AG08395 (cell line): ENCODE measurements at regions not wholly inside any gene's neighbourhood (a gene's known extent, or its start where the extent isn't known, plus 50 kb on each side); places are given as distances from the start of the nearest gene placed in this dataset.
"Not testable (repeated sequence)": the region's sequence is repeated elsewhere in the genome, so short reads cannot be mapped to it uniquely, and the experiment has no call there.

Experiments
- DNase-seq: peaks from one replicate; pipeline ENCODE4 v3.0.0; 2012; ENCODE audit warnings: mixed read lengths, low spot score

GRCh38 chr4:71841336-71841735, 57.5 kb upstream of the GC start:
- DNase-seq, result no peak

- DNase-seq, result no peak
These were observed 63.4 kb upstream of the GC start for GRCh38 chr4:71847300-71847699.

DNA sequence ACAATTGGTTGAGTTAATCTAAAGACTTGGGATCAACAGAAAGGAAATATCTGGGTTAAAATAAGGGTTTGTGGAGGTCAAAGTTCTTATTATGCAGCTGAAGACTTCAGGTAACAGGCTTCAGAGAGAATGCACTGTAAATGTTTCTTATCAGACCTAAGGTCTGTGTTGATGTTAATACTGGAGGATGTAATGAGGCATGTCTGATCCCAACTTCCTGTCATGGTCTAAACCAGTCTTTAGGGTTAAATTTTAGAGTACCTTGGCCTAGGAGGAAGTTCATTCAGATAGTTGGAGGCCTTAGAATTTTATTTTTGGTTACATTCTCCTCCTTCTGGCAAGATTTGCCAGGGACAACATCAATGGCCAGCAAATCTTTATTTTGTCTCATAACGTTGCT, 72.1 kb upstream of the GC start:
- no peak for DNase-seq

- DNase-seq, result no peak
These were observed 74.0 kb upstream of the GC start for GRCh38 chr4:71857713-71858451.

GRCh38 chr4:71860643-71861042, 76.8 kb upstream of the GC start:
- no peak for DNase-seq

- DNase-seq, result no peak
These were observed 78.4 kb upstream of the GC start for GRCh38 chr4:71862315-71862714.

- DNase-seq, result no peak
These were observed 79.6 kb upstream of the GC start for GRCh38 chr4:71863457-71863856.

DNA sequence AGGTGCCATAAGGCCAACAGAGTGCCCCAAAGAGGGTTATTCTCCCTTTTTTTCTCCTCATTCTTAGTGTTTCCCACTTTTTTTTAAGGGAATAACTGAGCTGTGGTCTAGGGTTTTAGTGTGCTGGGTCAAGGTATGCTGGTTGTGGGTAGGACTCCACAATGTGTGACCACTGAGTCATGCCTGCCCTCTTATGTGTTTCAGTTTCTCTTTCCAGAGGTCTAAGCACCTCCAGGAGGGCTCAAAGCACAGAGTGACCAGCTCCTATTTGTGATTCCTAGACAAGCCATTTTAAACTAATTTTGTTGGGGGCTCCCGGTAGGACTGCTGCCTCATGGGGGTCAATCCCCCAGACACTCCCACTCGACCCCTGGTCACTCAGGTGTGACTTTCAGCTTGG, 80.5 kb upstream of the GC start:
- no peak for DNase-seq

DNA sequence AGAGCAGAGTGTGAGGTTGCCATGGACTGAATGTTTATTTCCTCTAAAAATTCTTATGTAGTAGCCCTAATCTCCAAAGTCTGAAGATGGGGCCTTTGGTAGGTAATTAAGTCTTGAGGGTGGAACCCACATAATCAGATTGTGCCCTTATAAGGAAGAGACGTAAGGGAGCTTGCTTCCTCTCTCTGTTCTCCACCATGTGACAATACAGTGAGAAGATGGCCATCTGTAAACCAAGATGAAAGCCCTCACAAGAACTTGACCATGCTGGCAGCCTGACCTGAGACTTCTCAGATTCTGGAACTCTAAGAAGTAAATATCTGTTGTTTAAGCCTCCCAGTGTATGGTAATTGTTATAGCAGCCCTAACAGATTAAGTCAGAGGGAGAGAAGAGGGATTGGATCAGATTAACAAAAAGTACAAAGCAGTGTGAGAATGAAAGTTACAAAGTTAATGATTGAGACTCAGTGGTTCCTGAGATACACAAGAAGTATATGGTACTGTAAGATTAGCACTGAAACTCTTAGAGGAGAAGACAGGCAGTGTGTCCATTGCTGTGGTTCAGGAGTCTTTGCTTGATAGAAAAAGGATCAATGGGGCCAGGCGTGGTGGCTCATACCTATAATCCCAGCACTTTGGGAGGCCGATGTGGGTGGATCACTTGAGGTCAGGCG, 82.5 kb upstream of the GC start:
- DNase-seq, result no peak

DNA sequence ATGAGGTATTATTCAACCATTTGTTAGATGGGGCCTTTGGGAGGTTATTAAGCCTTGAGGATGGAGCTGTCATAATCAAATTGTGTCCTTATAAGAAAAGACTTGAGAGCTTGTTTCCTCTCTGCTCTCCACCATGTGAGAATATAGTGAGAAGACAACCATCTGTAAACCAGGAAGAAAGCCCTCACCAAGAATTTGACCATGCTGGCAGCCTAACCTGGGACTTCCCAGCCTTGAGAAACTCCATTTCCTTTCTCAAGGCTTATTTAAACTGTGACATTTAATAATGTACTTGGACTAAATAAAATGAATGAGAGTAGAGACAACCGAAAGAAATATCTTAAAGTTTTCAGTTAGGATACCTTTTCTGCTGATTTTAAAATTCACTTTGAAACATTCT, 83.7 kb upstream of the GC start:
- no peak for DNase-seq

DNA sequence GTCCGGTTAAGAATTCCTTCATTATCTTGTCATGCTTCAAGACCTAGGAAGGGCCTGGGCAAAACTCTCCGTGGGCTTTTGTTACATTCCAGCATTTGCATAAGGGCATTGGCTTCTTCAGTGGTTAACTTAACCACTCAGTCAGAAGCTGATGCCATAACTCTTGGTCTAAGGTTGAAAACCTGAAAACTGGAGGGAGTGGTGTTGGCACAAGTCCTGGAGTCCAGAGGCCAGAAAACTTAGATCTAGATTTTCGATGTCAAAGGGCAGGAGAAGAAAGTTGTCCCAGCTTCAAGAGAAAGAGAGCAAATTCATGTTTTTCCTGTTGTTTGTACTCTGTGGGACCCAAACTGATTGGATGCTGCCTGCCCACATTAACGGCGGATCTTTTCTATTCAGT, 86.6 kb upstream of the GC start:
- DNase-seq, result no peak

- DNase-seq, result no peak
These were observed 88.3 kb upstream of the GC start for GRCh38 chr4:71872221-71872620.

- DNase-seq, result no peak
These were observed 89.0 kb upstream of the GC start for GRCh38 chr4:71872767-71873415.

DNA sequence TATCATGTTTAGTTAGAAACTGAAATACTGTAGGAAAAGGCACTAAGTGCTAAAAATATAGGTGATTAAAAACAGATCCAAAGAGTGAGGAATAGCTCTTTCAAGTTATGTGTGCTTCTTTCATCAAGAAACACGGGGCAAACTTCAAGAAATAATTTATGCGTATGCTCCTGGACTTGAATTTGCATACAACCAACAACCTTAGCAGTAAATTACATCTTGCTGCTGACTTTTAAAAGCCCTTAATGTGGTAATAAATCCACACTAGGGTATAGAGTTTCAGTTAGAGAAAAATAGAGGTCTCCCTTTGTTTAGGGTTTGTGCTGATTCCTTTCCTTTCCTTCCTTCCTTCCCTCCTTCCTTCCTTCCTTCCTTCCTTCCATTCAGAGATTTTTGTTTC, 94.5 kb upstream of the GC start:
- no peak for DNase-seq

GRCh38 chr4:71882113-71882841, 98.4 kb upstream of the GC start:
- no peak for DNase-seq

DNA sequence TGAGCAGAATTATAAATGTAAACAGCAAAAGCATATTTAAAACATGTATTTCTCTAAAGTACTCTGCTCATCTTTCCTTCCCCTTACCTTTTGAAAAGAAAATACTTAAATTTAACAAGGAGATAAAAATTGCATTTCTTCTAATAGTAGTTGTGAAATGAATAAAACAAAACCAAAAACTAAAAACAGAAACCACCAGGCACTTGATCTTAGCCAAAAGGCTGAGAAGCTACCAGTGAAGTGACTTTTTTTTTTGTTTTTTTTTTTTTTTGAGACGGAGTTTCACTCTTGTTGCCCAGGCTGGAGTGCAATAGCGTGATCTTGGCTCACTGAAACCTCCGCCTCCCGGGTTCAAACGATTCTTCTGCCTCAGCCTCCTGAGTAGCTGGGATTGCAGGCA, 116.5 kb upstream of the GC start:
- not testable (repeated sequence) for DNase-seq

GRCh38 chr4:71905594-71905993, 121.7 kb upstream of the GC start:
- DNase-seq, result not testable (repeated sequence)

- DNase-seq, result no peak
These were observed 122.2 kb upstream of the GC start for GRCh38 chr4:71906096-71906495.

DNA sequence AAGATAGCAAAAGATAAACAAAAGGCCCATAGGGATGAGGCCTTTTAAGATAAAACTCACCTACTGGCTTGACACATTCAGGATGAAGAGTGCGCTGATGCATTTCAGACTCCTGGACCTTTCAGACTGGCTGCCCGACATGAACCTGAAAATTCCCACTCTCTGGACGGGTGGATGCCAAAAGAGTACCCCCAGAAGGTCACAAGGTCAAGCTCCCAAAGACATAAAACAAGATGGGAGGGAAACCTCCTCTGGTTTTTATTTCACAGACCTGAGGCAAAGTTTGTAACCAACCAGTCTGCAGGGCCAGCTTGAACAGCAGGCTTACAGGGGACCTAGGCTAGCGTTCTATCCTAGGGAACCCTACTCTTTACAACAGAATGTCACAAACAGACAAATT, 123.2 kb upstream of the GC start:
- no peak for DNase-seq

DNA sequence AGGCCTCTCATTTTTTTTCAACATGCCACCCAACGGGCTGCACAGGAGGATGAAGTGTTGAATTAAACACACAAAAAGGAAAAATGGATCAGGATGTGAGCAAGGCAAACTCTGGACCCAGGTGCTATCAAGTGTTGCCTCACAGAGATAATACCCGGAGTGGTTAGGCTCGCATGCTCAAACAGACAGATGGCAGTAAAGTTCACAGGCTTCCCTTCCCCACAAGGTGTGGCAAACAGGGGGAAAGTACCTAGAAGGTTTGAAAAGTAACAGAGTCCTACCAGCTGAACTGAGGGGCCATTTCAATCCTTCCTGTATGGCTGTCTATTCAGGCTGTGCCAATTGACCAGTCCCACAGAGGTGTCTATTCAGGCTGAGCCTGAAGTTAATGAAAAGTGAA, 123.9 kb upstream of the GC start:
- DNase-seq, result no peak

GRCh38 chr4:71913275-71913674, 118.5 kb upstream of the NPFFR2 start:
- no peak for DNase-seq

- no peak for DNase-seq
These were observed 108.7 kb upstream of the NPFFR2 start for GRCh38 chr4:71923070-71923469.

GRCh38 chr4:71930459-71930858, 101.3 kb upstream of the NPFFR2 start:
- DNase-seq, result no peak
